Karpas-422 (cell line): ENCODE measurements at regions not wholly inside any gene's neighbourhood (a gene's known extent, or its start where the extent isn't known, plus 50 kb on each side); places are given as distances from the start of the nearest gene placed in this dataset.
"Not testable (repeated sequence)": the region's sequence is repeated elsewhere in the genome, so short reads cannot be mapped to it uniquely, and the experiment has no call there.

Experiments
- DNase-seq: peaks from one replicate; pipeline ENCODE4 v3.0.0-alpha.2; 2015
- H2AFZ ChIP-seq: fragments of 200-600 bp; sonication (generic); 2 replicates; pipeline ENCODE4 v1.6.1; 2014; ENCODE audit warnings: antibody characterized with exemption, low read length, mixed read lengths
- H3K27ac ChIP-seq: fragments of 200-600 bp; sonication (generic); 2 replicates; pipeline ENCODE4 v1.5.1; 2014; ENCODE audit warnings: mild to moderate bottlenecking, low read length, moderate library complexity
- H3K27me3 ChIP-seq: fragments of 200-600 bp; sonication (generic); 2 replicates; pipeline ENCODE4 v1.6.1; 2014; ENCODE audit warnings: low read length, mixed read lengths
- H3K36me3 ChIP-seq: fragments of 200-600 bp; sonication (generic); 2 replicates; pipeline ENCODE4 v1.6.1; 2014; ENCODE audit warnings: low read length, mixed read lengths; ENCODE audit not compliant: insufficient read depth
- H3K4me1 ChIP-seq: fragments of 200-600 bp; sonication (generic); 2 replicates; pipeline ENCODE4 v1.6.1; 2014; ENCODE audit warnings: mild to moderate bottlenecking, low read length, mixed read lengths
- H3K4me2 ChIP-seq: fragments of 200-600 bp; sonication (generic); 2 replicates; pipeline ENCODE4 v1.6.1; 2014; ENCODE audit warnings: low read length, low read depth, mild to moderate bottlenecking; ENCODE audit not compliant: poor library complexity, severe bottlenecking
- H3K4me3 ChIP-seq: fragments of 200-600 bp; sonication (generic); 2 replicates; pipeline ENCODE4 v1.5.1; 2014; ENCODE audit warnings: mild to moderate bottlenecking, antibody characterized with exemption, low read length, mixed read lengths
- H3K79me2 ChIP-seq: fragments of 200-600 bp; sonication (generic); 2 replicates; pipeline ENCODE4 v1.6.1; 2014; ENCODE audit warnings: mild to moderate bottlenecking, low read length, mixed read lengths
- H3K9ac ChIP-seq: fragments of 200-600 bp; sonication (generic); 2 replicates; pipeline ENCODE4 v1.6.0; 2014; ENCODE audit warnings: low read length
- H3K9me2 ChIP-seq: fragments of 200-600 bp; sonication (generic), shearing (Covaris generic); replicated peaks from 2 replicates; pipeline ENCODE4 v1.6.0; 2014; ENCODE audit warnings: mild to moderate bottlenecking, low read length, moderate library complexity; ENCODE audit not compliant: insufficient read depth
- H3K9me3 ChIP-seq: fragments of 300-700, 200-600 bp; sonication (generic); 2 replicates; pipeline ENCODE4 v1.6.1; 2014; ENCODE audit warnings: low read length, mixed read lengths
- H4K20me1 ChIP-seq: fragments of 200-600 bp; sonication (generic); 2 replicates; pipeline ENCODE4 v1.6.1; 2014; ENCODE audit warnings: mild to moderate bottlenecking, antibody characterized with exemption, low read length, low read depth; ENCODE audit not compliant: insufficient read depth

GRCh38 chr5:176035201-176035530, 67.1 kb upstream of the THOC3 start:
- H3K27ac ChIP-seq, DNase-seq, H3K9ac ChIP-seq, H3K27me3 ChIP-seq, H2AFZ ChIP-seq, H3K9me2 ChIP-seq, H3K79me2 ChIP-seq, H3K4me2 ChIP-seq, H4K20me1 ChIP-seq, H3K4me1 ChIP-seq, H3K4me3 ChIP-seq, H3K36me3 ChIP-seq, H3K9me3 ChIP-seq: not testable (repeated sequence)

DNA sequence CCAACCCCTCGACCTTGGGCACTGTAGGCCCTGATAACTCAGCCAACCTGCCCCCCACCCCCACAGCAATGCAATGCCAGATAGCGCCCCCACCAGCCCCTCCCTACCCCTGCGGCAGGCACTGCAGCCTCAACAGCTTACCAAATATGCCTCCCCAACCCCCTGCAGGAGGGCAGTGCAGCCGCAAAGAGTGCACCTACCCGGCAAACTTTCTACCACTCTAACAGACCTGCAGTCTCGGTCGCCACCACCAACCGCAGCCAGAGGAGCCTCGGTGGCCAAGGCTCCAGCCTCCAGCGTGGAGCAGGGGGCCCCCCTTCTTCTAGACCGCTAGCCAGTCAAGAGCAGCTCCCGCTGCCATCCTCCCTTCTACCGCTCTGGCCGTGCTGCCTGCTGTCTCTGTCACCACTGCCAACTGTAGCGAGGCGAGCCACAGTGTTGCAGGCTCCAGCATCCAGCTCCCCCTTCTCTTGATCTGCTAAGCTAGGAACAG, 67.7 kb upstream of the THOC3 start:
- H2AFZ ChIP-seq, H4K20me1 ChIP-seq, H3K9ac ChIP-seq, H3K4me2 ChIP-seq, H3K9me3 ChIP-seq, H3K27me3 ChIP-seq, DNase-seq, H3K9me2 ChIP-seq, H3K79me2 ChIP-seq, H3K4me1 ChIP-seq, H3K27ac ChIP-seq, H3K36me3 ChIP-seq, H3K4me3 ChIP-seq: not testable (repeated sequence)

DNA sequence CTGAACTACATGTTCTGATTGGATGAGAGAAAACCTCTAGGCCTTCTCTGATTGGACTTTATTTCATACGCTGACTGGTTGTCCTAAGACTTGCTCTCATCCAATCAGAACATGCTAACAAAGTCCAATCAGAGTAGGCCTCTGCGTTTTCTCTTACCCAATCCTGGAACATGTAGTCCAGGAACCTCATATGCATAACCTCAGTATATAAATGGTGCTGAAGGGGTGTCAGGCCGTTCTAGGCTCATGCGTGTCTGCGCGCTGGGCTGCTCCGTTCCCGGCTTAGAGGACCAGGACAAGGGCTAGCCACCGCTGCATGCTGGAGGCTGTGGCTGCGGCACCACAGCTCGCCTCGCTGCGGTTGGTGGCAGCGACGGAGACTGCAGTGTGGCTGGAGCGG, 68.3 kb upstream of the THOC3 start:
- DNase-seq, H3K4me2 ChIP-seq, H2AFZ ChIP-seq, H3K4me1 ChIP-seq, H3K9ac ChIP-seq, H3K79me2 ChIP-seq, H3K27ac ChIP-seq, H4K20me1 ChIP-seq, H3K9me2 ChIP-seq, H3K9me3 ChIP-seq, H3K27me3 ChIP-seq, H3K4me3 ChIP-seq, H3K36me3 ChIP-seq: not testable (repeated sequence)

DNA sequence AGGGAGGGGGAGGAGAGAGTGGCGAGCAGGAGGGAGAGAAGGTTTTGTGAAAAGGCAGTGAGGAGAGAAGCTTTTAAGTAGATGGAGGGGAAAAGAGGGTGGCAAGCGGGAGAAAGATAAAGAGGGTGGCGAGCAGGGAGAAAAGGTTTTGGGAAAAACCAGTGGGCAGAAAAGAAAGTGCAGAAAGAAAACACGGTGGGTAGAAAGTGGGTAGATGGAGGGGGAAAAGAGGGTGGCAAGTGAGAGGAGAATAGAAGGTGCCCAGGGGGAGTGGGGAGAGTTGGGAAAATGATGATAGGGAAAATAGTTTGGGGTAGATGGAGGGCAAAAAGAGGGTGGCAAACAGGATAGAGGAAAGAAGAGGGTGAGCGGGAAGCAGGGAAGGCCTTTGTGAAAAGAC, 69.1 kb upstream of the THOC3 start:
- not testable (repeated sequence) for H3K27ac ChIP-seq, H4K20me1 ChIP-seq

DNA sequence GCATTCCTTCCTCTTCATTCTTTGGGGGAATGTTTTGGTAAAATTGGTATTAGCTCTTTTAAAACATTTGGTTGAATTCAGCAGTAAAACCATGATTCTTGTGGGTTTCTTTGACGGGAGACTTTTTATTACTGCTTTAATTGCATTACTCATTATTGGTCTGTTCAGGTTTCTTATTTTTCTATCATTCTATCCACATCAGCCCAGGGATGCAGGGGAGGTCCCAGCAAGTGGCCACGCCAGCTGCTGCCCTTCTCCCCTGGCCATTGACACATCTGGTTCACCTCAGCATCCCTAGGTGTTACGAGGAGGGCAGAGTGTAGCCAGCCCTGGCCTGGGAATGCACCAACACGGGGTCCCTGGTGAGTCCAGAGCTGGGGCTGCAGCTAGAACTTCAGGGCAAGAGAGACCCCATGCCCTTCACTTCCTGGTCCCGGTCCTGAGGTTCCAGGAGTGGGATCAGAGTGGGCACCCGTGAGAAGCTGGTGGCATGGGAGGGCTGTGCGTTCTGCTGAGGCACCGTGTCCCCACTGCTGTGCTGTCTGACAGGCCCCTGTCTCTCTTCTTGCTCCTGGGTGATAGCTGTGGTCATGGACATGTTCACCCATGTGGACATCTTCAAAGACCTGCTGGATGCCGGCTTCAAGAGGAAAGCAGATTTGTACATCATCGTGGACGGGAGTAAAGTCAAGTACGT, 72.1 kb upstream of the THOC3 start:
- H3K79me2 ChIP-seq, H3K4me2 ChIP-seq, H3K9ac ChIP-seq, H3K9me3 ChIP-seq, H3K27me3 ChIP-seq, DNase-seq, H3K9me2 ChIP-seq, H3K4me3 ChIP-seq, H3K27ac ChIP-seq, H3K4me1 ChIP-seq, H3K36me3 ChIP-seq, H2AFZ ChIP-seq, H4K20me1 ChIP-seq: not testable (repeated sequence)

More for the DNA sequence above, 69.1 kb upstream of the THOC3 start:
- H3K9me3 ChIP-seq, H3K79me2 ChIP-seq, H3K9ac ChIP-seq, H3K36me3 ChIP-seq, H3K27me3 ChIP-seq, H3K4me3 ChIP-seq, H3K4me2 ChIP-seq, H2AFZ ChIP-seq, DNase-seq, H3K9me2 ChIP-seq, H3K4me1 ChIP-seq: not testable (repeated sequence)

- H3K9me2 ChIP-seq, H3K4me2 ChIP-seq, H3K9me3 ChIP-seq, H3K9ac ChIP-seq, H3K27ac ChIP-seq, H3K79me2 ChIP-seq, H3K27me3 ChIP-seq, H2AFZ ChIP-seq, H4K20me1 ChIP-seq, H3K4me3 ChIP-seq, H3K4me1 ChIP-seq, DNase-seq, H3K36me3 ChIP-seq: not testable (repeated sequence)
These were observed 73.3 kb upstream of the THOC3 start for GRCh38 chr5:176041248-176041994.

GRCh38 chr5:176042020-176042658, 74.0 kb upstream of the THOC3 start:
- H3K9ac ChIP-seq, H3K4me1 ChIP-seq, H3K9me2 ChIP-seq, H3K79me2 ChIP-seq, DNase-seq, H3K4me2 ChIP-seq, H3K27ac ChIP-seq, H4K20me1 ChIP-seq, H3K9me3 ChIP-seq, H2AFZ ChIP-seq, H3K4me3 ChIP-seq, H3K27me3 ChIP-seq, H3K36me3 ChIP-seq: not testable (repeated sequence)

- H3K9me2 ChIP-seq, H4K20me1 ChIP-seq, H3K27ac ChIP-seq, H3K79me2 ChIP-seq, DNase-seq, H3K4me1 ChIP-seq, H3K4me3 ChIP-seq, H3K27me3 ChIP-seq, H3K36me3 ChIP-seq, H3K9ac ChIP-seq, H3K4me2 ChIP-seq, H2AFZ ChIP-seq, H3K9me3 ChIP-seq: not testable (repeated sequence)
These were observed 75.2 kb upstream of the THOC3 start for GRCh38 chr5:176043252-176043829.
